ENCODE measurements at regions not wholly inside any gene's neighbourhood (a gene's known extent, or its start where the extent isn't known, plus 50 kb on each side); places are given as distances from the start of the nearest gene placed in this dataset.

DNA sequence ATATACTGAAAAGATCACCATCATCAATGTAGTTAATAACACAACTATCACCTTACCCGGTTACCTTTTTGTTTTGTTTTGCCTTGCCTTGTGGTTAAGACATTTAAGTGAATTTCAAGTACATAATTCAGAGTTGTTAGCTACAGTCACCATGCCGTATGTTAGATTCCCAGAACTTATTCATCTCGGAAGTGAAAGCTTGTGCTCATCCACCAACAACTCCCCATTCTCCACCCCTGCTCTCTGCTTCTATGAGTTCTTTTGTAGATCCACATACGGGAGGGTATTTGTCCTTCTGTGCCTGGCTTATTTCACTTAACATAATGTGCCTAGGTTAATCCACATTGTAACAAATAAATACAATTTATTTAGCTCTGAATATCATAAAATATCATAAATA is 182.8 kb upstream of the ADARB2 start:
- no peak for DNase-seq

DNA sequence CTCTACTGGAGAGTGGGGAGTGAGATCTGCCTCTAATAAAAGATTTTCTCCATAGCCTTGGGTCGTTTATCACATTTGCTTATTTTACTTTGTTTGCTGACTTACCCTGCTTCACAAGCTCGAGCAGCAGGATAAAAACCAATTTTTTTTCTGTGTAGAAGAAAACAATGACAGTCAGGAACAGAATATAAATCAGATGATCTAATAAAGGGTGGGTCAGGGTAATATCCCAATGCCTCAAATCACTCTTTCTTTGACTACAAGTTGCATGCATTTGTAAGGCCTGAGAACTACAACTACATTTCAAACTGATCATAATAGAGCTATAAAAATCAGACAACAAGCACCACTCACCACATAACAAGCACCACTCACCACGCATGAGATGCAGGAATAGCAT is 174.4 kb upstream of the ADARB2 start:
- no peak for DNase-seq

DNA sequence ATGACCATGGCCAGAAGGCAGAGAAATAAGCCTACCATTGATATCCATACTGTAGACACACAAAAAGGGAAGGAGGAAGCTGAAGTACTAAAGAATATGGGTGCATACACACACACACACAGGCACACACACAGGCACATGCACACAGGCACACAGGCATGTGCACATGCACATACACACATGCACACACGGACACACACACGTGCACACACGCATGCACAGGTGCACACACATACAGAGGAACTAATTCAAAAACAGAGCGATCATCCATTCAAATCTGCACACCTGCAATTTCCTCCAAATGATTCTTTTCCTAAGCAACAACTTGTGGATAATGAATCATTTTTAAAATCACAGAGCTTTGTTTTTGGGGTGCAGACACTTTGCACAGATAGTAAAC is 166.7 kb upstream of the ADARB2 start:
- no peak for DNase-seq

DNA sequence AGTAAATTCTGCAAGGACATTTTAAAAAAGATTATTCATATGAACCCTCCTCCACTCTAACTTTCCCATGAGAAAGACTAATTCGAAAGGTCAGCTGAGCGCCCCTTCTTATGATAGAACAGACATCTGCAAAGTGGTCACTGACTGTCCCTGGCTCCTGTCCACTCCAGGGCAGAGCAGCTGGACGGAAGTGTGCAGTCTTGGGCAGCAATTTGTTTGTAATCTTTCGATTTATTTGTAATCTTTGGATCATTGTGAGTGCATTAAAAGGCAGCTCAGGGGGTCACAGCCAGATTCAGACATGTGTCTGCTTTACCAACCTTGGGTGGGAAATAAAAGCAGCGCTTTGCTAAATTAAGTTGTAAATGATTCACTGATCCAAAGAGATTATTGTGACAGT is 158.8 kb upstream of the ADARB2 start:
- no peak for DNase-seq

DNA sequence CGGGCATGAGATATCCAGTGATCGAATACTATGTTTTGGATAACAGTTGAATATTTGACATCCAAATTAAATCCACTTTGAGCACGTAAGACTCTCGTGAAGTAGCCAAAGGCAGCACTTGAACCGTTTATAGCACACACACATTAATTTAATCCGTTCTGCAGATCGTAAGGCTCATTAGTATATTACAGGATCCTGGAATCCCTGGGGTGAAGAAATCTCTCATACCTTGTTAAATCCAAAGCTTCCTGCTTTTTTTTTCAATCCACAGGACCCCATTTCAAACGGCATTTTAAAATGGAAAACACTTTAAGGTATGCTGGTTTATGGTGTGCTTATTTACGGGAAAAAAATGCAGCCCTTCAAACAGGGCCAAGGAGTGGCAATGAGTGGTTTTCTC is 158.4 kb upstream of the ADARB2 start:
- DNase-seq, result no peak

GRCh38 chr10:1894912-1895311 is 157.6 kb upstream of the ADARB2 start:
- DNase-seq, result no peak

GRCh38 chr10:1893941-1894340 is 156.6 kb upstream of the ADARB2 start:
- no peak for DNase-seq

DNA sequence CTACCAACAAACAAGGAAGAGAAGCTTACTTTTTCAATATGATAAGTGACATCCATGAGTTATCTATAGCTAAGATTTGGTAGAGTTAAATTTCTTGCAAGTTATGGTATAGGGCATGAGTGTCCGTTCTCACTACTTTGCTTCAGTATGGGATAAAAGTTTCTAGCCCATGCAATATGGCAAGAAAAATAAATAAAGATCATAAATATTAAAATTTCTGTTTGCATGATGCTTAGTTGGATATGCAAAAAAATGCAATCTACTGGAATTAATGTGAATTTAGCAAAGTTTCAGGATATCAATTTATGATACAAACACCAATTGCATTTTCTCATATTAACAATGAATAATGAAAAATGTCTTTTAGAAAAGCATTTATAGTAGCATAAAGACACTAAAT is 148.7 kb upstream of the ADARB2 start:
- DNase-seq, result no peak

DNA sequence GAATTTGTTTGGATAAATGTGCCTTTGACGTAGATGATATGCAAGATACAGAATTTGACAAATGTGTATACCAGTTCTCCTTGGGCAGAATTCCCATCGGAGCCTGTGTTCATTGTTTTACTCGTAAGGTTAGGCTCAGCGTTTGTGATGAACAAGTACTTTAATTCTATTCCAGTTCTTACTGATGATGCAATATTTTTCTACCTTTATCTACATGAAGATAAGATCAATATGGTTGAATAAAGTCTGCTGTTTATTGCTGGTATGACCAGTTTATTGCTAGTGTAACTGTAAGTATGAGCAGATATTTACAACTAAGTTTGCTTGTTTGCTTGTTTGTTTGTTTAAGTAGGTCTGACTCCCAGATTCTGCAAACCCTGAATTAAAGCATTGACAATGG is 145.4 kb upstream of the ADARB2 start:
- no peak for DNase-seq

DNA sequence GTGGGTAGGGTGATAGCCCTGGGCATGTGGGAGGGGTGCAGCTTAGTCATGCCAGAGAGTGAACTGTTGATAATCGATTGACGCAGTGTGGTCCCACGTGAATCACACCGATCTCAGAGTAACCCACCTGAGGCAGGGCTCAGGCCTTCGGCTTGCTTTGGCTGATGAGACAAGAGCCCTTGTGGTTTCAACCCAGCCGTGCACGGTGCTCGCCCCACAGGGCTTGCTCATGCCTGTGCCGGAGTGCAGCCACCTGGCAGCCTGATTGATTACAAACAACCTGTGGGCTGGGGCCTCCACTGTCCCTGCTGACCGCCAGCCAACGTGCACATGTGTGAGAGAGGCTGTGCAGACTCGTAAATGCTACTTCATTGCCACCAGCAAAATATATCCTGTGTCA is 144.9 kb upstream of the ADARB2 start:
- DNase-seq, result no peak

DNA sequence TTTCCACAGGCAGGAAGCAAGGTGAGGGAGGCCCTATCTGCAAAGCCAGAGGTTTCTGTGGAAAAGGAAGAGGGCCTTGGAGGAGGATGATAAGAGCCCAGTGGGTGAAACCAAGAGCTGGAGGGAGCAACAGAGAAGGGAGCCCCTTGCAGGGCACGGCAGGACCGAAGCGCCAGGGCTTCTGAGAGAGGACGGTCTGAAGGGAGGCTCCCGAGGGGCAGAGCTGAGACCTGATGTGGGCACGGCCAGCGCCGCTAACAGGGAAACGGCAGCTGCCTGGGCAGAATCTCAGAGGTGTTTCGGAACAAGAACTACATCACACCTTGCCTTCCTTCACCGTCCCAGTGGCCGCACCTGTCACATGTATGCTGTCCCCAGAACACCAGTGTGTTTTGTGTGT is 144.3 kb upstream of the ADARB2 start:
- DNase-seq, result no peak

GRCh38 chr10:1874533-1874932 is 137.2 kb upstream of the ADARB2 start:
- no peak for DNase-seq

GRCh38 chr10:1873661-1874315 is 136.5 kb upstream of the ADARB2 start:
- DNase-seq, result no peak

DNA sequence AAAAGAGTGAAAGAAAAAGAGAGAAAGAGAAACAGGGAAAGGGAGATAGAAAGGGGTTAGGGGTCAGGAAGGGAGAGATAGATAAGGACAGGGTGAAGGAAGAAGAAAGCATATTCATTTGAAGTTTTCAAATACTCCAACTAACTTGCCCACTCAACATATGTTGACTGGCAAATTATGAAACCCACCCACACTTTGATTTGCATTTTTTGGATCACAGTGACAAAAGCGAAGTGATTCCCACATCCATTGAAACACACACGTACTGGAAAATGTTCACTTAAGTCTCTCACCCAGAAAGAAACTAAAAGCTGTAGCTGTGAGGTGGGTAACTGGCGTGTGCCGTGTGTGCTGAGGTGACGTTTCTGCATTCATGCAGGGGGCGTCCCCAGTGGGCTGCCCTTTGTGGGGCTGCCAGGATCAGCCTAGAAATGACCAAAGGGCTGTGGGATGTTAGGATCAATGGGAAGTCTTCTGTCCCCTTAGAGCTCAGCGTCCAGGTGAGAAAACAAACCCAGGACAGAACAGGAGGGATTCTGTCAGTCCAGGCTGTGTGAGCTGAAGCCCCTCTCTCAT is 134.9 kb upstream of the ADARB2 start:
- DNase-seq, result no peak

GRCh38 chr10:1870491-1870890 is 133.2 kb upstream of the ADARB2 start:
- no peak for DNase-seq

DNA sequence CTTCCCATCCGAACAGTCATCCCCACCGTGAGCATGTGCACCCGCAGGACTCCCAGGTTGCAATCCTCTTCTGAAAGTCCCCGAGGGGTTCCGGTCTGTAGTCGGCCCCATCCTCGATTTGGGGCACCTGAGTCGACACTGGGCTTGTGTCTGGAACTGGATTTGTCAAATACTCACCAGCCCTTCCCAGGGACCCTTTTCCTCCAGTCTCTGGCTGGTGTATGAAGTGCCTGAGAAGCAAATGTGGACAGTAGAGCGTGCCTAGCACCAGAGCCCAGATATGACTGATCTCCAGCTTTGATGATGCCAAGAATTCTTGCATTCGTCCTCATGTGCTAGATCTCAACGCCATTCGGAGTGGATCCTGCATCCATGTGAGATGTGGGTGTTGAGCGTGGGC is 132.5 kb upstream of the ADARB2 start:
- DNase-seq, result no peak

- DNase-seq, result no peak
Measured at GRCh38 chr10:1860351-1860750, 123.0 kb upstream of the ADARB2 start.

GRCh38 chr10:1858547-1858946 is 121.2 kb upstream of the ADARB2 start:
- DNase-seq, result no peak

GRCh38 chr10:1858048-1858447 is 120.7 kb upstream of the ADARB2 start:
- DNase-seq, result no peak

DNA sequence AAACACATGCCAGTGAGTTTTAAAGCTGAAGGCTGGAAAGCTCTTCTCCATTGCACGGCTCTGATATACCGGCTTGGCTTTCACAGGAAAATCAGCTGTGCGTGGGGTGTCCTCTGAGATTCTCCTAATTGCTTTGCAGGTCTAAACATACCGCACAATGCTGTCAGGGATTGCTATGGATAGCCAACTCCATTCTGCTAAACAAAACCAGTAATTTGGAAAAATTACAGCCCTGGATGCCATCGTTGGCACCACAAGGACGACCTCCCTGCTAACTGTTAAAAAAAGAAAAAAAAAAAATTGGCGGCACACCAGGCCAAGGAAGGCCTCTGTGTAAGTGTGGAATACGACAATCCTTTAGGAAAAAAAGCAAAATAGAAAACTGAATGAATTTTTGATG is 118.6 kb upstream of the ADARB2 start:
- DNase-seq, result no peak

DNA sequence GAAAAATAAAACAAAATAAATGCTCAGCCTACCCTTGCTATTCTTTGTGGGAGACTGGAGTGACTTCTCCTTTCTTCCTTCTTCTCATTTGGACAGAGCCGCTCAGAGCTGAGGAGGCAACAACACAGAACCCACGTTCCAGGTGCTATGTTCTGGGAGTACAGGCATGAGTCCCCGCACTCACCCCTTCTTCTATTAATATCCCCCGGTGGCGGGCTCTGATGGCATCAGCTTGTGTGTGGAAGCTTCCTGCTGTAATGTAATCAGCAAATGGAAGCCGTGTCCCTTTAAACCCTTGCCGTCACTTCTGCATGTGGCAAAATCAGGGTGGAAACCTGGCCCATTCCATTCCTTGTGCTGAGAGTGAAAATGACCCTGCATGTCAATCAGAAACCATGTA is 116.9 kb upstream of the ADARB2 start:
- DNase-seq, result no peak

GRCh38 chr10:1853801-1854200 is 116.5 kb upstream of the ADARB2 start:
- DNase-seq, result no peak

GRCh38 chr10:1852841-1853240 is 115.5 kb upstream of the ADARB2 start:
- DNase-seq, result no peak

- DNase-seq, result no peak
Measured at GRCh38 chr10:1851762-1852161, 114.4 kb upstream of the ADARB2 start.

DNA sequence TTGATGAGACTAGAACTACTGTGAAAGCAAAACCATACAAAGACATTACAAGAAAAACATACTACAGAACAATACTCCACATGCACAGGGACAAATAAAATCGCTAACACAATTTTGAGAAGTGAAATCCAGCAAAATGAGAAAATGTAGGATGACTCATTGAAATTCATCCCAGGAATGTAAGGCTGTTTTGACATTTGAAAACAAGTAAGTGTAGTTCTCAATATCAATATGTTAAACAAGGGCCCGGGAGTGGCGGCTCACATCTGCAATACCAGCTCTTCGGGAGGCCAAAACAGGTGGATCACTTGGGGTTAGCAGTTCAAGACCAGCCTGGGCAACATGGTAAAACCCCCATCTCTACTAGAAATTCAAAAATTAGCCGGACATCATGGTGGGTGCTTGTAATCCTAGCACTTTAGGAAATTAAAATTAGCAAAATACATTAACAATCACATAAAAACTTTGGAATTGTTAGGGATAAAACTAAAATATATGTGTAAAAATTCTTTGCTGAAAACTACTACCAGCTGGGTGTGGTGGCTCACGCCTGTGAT is 113.7 kb upstream of the ADARB2 start:
- no peak for DNase-seq
